ENCODE measurements at regions not wholly inside any gene's neighbourhood (a gene's known extent, or its start where the extent isn't known, plus 50 kb on each side); places are given as distances from the start of the nearest gene placed in this dataset.

- H3K36me3 Mint-ChIP-seq (ENCODE audit: insufficient read depth) = peaks cover 1% of the 10 kb centered on the region
- DNase-seq (ENCODE audit: low spot score, unreplicated experiment) = no peak
- no peaks in the 10 kb centered on the region for H3K4me1 Mint-ChIP-seq (ENCODE audit: low read depth)
- no peaks in the 10 kb centered on the region for H3K27me3 Mint-ChIP-seq
- H3K27ac Mint-ChIP-seq = no peak overlapping the region
- peaks cover 14% of the 10 kb centered on the region for H3K9me3 Mint-ChIP-seq (ENCODE audit: low read depth)
- TF ChIP-seq CTCF (IDR thresholded peaks at IDR 0.05; ENCODE audit: unreplicated experiment) = no peak
- H3K4me3 Mint-ChIP-seq (ENCODE audit: low read depth) = no peak overlapping the region
Measured at GRCh38 chr16:8062677-8063076, 527.6 kb downstream of the TMEM114 start.

- TF ChIP-seq CTCF (IDR thresholded peaks at IDR 0.05; ENCODE audit: unreplicated experiment) = no peak
- H3K27me3 Mint-ChIP-seq = no peaks in the 10 kb centered on the region
- no peak for DNase-seq (ENCODE audit: low spot score, unreplicated experiment)
- H3K36me3 Mint-ChIP-seq (ENCODE audit: insufficient read depth) = no peaks in the 10 kb centered on the region
- no peaks in the 10 kb centered on the region for H3K9me3 Mint-ChIP-seq (ENCODE audit: low read depth)
- no peaks in the 10 kb centered on the region for H3K4me1 Mint-ChIP-seq (ENCODE audit: low read depth)
- no peak overlapping the region for H3K4me3 Mint-ChIP-seq (ENCODE audit: low read depth)
- no peak overlapping the region for H3K27ac Mint-ChIP-seq
Measured at GRCh38 chr16:8055761-8056160, 534.5 kb downstream of the TMEM114 start.

- Mint-ChIP-seq H3K4me3 (ENCODE audit: low read depth) (no peak overlapping the region), H3K27ac (no peak overlapping the region), H3K36me3 (ENCODE audit: insufficient read depth) (no peaks in the 10 kb centered on the region), H3K27me3 (no peaks in the 10 kb centered on the region), H3K9me3 (ENCODE audit: low read depth) (no peaks in the 10 kb centered on the region), H3K4me1 (ENCODE audit: low read depth) (no peaks in the 10 kb centered on the region)
- DNase-seq (ENCODE audit: low spot score, unreplicated experiment) = no peak
- no peak for TF ChIP-seq CTCF (IDR thresholded peaks at IDR 0.05; ENCODE audit: unreplicated experiment)
Measured at GRCh38 chr16:8053437-8053836, 536.9 kb downstream of the TMEM114 start.

GRCh38 chr16:8048433-8048832, 541.9 kb downstream of the TMEM114 start:
- no peak for TF ChIP-seq CTCF (IDR thresholded peaks at IDR 0.05; ENCODE audit: unreplicated experiment)
- H3K27me3 Mint-ChIP-seq = peaks cover 9% of the 10 kb centered on the region
- no peaks in the 10 kb centered on the region for H3K36me3 Mint-ChIP-seq (ENCODE audit: insufficient read depth)
- H3K4me1 Mint-ChIP-seq (ENCODE audit: low read depth) = no peaks in the 10 kb centered on the region
- no peak for DNase-seq (ENCODE audit: low spot score, unreplicated experiment)
- peaks cover 3% of the 10 kb centered on the region for H3K9me3 Mint-ChIP-seq (ENCODE audit: low read depth)
- H3K27ac Mint-ChIP-seq = no peak overlapping the region
- H3K4me3 Mint-ChIP-seq (ENCODE audit: low read depth) = no peak overlapping the region

- H3K27me3 Mint-ChIP-seq = peaks cover 9% of the 10 kb centered on the region
- no peak for DNase-seq (ENCODE audit: low spot score, unreplicated experiment)
- no peaks in the 10 kb centered on the region for H3K36me3 Mint-ChIP-seq (ENCODE audit: insufficient read depth)
- peaks cover 3% of the 10 kb centered on the region for H3K9me3 Mint-ChIP-seq (ENCODE audit: low read depth)
- no peak overlapping the region for H3K27ac Mint-ChIP-seq
- no peak overlapping the region for H3K4me3 Mint-ChIP-seq (ENCODE audit: low read depth)
- H3K4me1 Mint-ChIP-seq (ENCODE audit: low read depth) = no peaks in the 10 kb centered on the region
- no peak for TF ChIP-seq CTCF (IDR thresholded peaks at IDR 0.05; ENCODE audit: unreplicated experiment)
Measured at GRCh38 chr16:8047736-8048135, 542.6 kb downstream of the TMEM114 start.
